ENCODE measurements at regions not wholly inside any gene's neighbourhood (a gene's known extent, or its start where the extent isn't known, plus 50 kb on each side); places are given as distances from the start of the nearest gene placed in this dataset.

GRCh38 chr13:80450386-80450785 is 109.5 kb upstream of the SPRY2 start:
- Histone ChIP-seq H3K27ac (no peak overlapping the region), H3K4me1 (no peaks in the 10 kb centered on the region), H3K9me3 (no peaks in the 10 kb centered on the region), H3K4me3 (replicated peaks in 1 of 3) (no peak overlapping the region), H3K27me3 (no peaks in the 10 kb centered on the region), H3K36me3 (no peaks in the 10 kb centered on the region)
- TF ChIP-seq POLR2A (IDR thresholded peaks at IDR 0.05), result no peak
- TF ChIP-seq, protein P1, sequence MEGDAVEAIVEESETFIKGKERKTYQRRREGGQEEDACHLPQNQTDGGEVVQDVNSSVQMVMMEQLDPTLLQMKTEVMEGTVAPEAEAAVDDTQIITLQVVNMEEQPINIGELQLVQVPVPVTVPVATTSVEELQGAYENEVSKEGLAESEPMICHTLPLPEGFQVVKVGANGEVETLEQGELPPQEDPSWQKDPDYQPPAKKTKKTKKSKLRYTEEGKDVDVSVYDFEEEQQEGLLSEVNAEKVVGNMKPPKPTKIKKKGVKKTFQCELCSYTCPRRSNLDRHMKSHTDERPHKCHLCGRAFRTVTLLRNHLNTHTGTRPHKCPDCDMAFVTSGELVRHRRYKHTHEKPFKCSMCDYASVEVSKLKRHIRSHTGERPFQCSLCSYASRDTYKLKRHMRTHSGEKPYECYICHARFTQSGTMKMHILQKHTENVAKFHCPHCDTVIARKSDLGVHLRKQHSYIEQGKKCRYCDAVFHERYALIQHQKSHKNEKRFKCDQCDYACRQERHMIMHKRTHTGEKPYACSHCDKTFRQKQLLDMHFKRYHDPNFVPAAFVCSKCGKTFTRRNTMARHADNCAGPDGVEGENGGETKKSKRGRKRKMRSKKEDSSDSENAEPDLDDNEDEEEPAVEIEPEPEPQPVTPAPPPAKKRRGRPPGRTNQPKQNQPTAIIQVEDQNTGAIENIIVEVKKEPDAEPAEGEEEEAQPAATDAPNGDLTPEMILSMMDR (IDR thresholded peaks at IDR 0.05), result no peak
- no peak for DNase-seq
- intact Hi-C loops (cut with DNase I), result no loop called here

DNA sequence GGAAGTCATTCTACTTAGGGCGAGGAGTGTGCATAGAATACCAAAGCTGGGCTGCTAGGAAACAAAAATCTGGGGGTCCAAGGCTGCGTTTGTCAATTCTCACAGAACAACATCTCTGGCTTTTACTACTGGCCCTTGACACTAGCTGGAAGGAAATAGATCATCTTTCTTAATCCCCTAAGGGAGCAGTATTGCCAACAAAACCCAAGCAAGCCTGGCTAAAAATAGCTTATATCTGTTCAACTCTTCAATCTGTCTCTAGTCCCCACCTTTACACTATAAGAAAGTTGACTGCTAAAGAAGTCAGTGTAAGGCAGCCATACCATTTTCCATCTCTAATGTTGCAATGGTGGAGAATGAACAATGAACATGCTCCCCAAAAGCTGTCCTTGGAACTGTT is 107.8 kb upstream of the SPRY2 start:
- no peaks in the 10 kb centered on the region for H3K27me3 ChIP-seq
- no peak overlapping the region for H3K4me3 ChIP-seq (replicated peaks in 1 of 3)
- no peaks in the 10 kb centered on the region for H3K36me3 ChIP-seq
- H3K27ac ChIP-seq, result no peak overlapping the region
- TF ChIP-seq POLR2A (IDR thresholded peaks at IDR 0.05), result no peak
- TF ChIP-seq, protein P1 (IDR thresholded peaks at IDR 0.05), result no peak
- WGBS, 2 donors, result 83 to 84% methylated on average over 2 of the region's 2 CpGs
- no peaks in the 10 kb centered on the region for H3K9me3 ChIP-seq
- DNase-seq, result no peak
- intact Hi-C loops (cut with DNase I), result no loop called here
- no peaks in the 10 kb centered on the region for H3K4me1 ChIP-seq

DNA sequence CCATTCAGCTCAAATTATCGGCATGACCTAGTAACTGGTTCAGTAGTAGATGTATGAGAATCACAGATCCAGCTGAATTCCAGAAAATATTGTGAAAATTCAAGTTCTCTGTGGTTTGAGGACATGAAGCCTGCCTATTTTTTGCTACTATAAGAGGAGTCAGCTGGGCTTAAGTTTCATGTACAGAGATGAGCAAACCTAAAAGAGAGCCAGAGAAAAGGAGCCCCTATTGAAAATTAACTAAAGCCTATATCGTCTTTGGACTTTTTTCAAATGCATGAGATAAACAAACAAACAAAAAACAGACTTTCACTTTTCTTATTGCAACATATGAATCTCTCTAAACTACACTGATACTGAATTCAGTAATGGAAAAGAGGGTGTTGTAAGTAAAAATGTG is 106.8 kb upstream of the SPRY2 start:
- H3K9me3 ChIP-seq, result no peaks in the 10 kb centered on the region
- H3K27ac ChIP-seq, result no peak overlapping the region
- intact Hi-C loops (cut with DNase I), result no loop called here
- 55 to 91% methylated on average over 2 of the region's 2 CpGs for WGBS, 2 donors
- no peak for DNase-seq
- no peaks in the 10 kb centered on the region for H3K4me1 ChIP-seq
- no peaks in the 10 kb centered on the region for H3K27me3 ChIP-seq
- no peaks in the 10 kb centered on the region for H3K36me3 ChIP-seq
- TF ChIP-seq, protein P1 (IDR thresholded peaks at IDR 0.05), result no peak
- no peak for TF ChIP-seq POLR2A (IDR thresholded peaks at IDR 0.05)
- no peak overlapping the region for H3K4me3 ChIP-seq (replicated peaks in 1 of 3)

- H3K9me3 ChIP-seq, result no peaks in the 10 kb centered on the region
- DNase-seq, result no peak
- no peaks in the 10 kb centered on the region for H3K4me1 ChIP-seq
- H3K27me3 ChIP-seq, result no peaks in the 10 kb centered on the region
- no peak for TF ChIP-seq POLR2A (IDR thresholded peaks at IDR 0.05)
- TF ChIP-seq, protein P1 (IDR thresholded peaks at IDR 0.05), result no peak
- no peak overlapping the region for H3K4me3 ChIP-seq (replicated peaks in 1 of 3)
- WGBS, 2 donors, result 84 to 85% methylated on average over 4 of the region's 4 CpGs
- no peak overlapping the region for H3K27ac ChIP-seq
- no peaks in the 10 kb centered on the region for H3K36me3 ChIP-seq
- intact Hi-C loops (cut with DNase I), result no loop called here
These were observed 103.5 kb upstream of the SPRY2 start for GRCh38 chr13:80444240-80445015.

DNA sequence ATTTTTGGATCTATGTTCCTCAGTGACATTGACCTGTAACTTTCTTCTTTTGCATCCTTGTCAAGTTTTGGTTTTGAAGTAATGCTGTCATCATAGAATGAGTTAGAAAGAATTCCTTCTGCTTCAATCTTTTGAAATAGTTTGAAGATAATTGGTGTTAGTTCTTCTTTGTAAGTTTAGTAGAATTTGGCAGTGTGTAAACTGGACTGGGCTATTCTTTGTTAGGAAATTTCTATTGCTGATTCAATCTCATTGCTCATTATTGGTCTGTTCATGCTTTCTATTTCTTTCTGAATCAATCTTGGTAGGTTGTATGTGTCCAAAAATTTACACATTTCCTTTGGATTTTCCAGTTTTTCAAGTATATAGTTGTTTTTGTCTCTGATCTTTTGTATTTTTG is 101.7 kb upstream of the SPRY2 start:
- no peak for TF ChIP-seq POLR2A (IDR thresholded peaks at IDR 0.05)
- TF ChIP-seq, protein P1 (IDR thresholded peaks at IDR 0.05), result no peak
- Histone ChIP-seq H3K9me3 (no peaks in the 10 kb centered on the region), H3K4me3 (replicated peaks in 1 of 3) (no peak overlapping the region), H3K27ac (no peak overlapping the region), H3K36me3 (no peaks in the 10 kb centered on the region), H3K27me3 (no peaks in the 10 kb centered on the region), H3K4me1 (no peaks in the 10 kb centered on the region)
- no peak for DNase-seq
- intact Hi-C loops (cut with DNase I), result no loop called here
